ENCODE measurements at regions not wholly inside any gene's neighbourhood (a gene's known extent, or its start where the extent isn't known, plus 50 kb on each side); places are given as distances from the start of the nearest gene placed in this dataset.

DNA sequence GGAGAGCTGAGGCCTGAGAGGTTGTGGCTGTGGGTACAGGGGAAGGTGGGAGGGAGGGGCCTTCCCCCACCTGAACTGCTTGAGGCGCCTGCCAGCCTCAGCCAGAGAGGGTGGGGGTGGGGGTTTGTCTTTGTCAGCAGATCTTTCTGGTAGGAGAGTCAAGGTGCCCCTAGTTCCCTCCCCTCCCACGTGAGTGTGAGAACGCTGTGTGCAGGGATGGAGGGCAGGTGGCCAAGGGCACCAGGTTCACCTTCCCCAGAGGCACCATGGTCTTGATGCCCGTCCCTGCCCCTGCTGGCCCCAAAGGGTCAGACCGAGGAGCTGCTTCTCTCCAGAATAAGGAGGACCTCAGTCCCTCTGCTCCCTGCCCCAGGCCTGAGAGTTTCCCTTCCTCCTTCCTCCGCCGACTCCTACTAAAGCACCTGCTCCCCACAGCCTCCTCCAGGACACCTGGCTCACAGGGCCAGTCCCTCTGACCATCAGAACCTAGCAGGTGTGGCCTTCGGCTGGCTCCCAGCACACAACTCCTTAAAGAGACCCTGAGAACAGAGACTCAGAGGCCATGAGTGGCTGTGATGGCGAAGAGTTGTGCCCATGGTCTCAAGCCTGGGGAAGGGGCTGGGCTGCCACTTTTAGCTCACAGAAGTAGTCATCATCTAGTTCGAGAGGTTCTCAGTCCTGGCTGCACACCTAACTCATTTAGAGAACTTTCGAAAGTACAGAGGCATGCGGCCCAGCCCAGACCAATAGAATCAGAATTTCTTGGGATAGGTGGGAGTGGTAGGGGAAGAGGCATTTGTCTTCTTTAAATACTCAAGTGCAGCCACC lies 113.2 kb upstream of the LHX1 start:
- Histone ChIP-seq H3K4me1 (ENCODE audit: insufficient read depth, low read length) (no peaks in the 10 kb centered on the region), H3K9me3 (ENCODE audit: low read depth, low read length) (no peaks in the 10 kb centered on the region), H3K27me3 (ENCODE audit: insufficient read depth, low read length) (peaks cover 3% of the 10 kb centered on the region), H3K4me3 (ENCODE audit: low read length) (no peak overlapping the region)

DNA sequence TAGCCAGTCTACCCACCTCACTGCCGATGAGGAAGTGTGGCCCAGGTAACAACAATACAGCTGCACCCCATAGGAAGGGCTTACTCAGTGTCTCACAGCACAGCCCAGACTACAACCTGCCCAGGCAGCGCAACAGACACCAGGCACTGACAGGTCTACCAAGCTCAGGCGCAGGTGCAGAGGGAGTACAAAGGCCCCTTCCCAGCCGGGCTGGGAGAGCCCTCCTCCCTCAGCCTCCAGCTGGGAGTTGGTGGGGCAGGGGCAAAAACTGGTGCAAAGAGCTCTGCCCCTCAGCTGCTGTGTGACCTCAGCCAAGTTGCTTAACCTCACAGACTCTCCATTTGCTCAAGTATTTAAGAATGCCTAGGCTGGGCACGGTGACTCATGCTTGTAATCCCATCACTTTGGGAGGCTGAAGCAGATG lies 112.6 kb upstream of the LHX1 start:
- H3K4me3 ChIP-seq (ENCODE audit: low read length), result no peak overlapping the region
- no peaks in the 10 kb centered on the region for H3K4me1 ChIP-seq (ENCODE audit: insufficient read depth, low read length)
- no peaks in the 10 kb centered on the region for H3K9me3 ChIP-seq (ENCODE audit: low read depth, low read length)
- peaks cover 3% of the 10 kb centered on the region for H3K27me3 ChIP-seq (ENCODE audit: insufficient read depth, low read length)

DNA sequence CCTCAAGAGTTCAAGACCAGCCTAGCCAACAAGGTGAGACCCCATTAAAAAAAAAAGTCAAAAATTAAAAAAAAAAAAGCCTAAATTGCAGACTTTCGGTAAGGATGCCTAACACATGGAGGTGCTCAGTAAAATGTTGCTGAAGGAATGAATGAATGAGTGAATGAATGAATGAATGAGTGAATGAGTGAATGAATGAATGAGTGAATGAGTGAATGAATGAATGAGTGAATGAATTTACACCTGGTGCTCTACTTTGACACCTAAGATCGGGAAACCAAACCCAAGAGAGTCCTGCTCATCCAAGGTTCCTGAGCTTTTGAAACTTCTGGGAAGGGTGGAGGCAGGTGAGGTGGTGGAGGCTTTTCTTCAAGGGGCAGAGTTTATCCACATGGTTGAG lies 112.2 kb upstream of the LHX1 start:
- Histone ChIP-seq H3K9me3 (ENCODE audit: low read depth, low read length) (no peaks in the 10 kb centered on the region), H3K27me3 (ENCODE audit: insufficient read depth, low read length) (peaks cover 3% of the 10 kb centered on the region), H3K4me3 (ENCODE audit: low read length) (no peak overlapping the region), H3K4me1 (ENCODE audit: insufficient read depth, low read length) (no peaks in the 10 kb centered on the region)

DNA sequence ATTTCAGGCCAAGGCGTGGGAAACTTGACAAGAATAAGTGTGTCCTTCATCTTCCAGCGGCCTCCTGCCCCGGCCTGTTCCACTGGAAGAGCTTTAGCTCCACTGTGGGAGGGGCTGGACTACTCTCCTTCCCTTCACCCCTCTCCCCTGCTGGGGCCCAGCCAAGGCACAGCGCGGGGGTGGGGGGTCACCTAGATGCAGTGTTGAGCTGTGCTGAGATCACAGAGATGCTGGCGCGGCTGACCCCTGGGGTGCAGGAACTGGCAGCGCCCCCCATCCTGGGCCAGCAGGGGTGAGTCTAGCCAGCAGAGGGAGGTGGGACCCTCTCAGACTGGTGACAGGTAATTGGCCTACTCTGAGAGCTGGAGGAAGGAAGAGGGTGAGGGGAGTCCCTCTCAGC lies 111.8 kb upstream of the LHX1 start:
- Histone ChIP-seq H3K4me3 (ENCODE audit: low read length) (no peak overlapping the region), H3K27me3 (ENCODE audit: insufficient read depth, low read length) (peaks cover 3% of the 10 kb centered on the region), H3K9me3 (ENCODE audit: low read depth, low read length) (no peaks in the 10 kb centered on the region), H3K4me1 (ENCODE audit: insufficient read depth, low read length) (no peaks in the 10 kb centered on the region)

DNA sequence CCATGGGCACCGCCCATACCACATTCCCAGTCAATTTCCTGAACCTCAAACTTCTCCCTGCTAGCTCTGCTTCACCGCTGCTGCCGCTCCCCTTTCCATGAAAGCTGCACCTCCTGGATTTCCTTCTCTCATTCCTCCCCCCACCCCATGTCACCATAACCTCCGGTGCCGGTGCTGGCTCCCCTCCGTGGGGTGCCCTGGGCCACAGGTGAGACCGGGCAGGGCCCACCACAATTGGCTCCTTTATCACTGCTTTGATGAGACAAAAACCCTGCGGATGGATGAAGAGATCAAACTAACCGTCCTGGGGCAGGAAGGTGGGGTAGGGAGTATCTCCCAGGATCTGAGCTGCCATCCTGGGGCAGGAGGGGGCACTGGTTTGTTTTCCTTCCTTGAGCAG lies 111.3 kb upstream of the LHX1 start:
- peaks cover 3% of the 10 kb centered on the region for H3K27me3 ChIP-seq (ENCODE audit: insufficient read depth, low read length)
- no peaks in the 10 kb centered on the region for H3K4me1 ChIP-seq (ENCODE audit: insufficient read depth, low read length)
- no peak overlapping the region for H3K4me3 ChIP-seq (ENCODE audit: low read length)
- H3K9me3 ChIP-seq (ENCODE audit: low read depth, low read length), result no peaks in the 10 kb centered on the region

DNA sequence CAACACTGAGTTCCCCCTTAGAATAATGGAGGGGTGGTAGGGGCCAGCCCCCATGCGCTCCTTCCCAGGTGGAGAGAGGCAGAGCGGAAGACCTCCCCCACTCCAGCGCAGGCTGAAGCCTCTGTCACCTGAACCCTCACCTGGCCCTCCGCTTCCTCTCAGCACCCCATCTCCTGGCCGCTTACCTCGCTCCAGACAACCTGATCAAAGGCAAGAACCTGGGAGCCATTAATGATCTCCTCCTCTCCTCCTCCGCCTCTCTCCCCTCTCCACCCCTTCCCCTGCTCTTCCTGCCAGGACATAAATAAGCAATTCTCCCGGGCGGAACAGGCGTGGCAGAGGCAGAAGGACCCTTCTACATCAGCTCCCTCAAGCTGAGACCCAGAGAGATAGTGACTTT lies 110.2 kb upstream of the LHX1 start:
- H3K27me3 ChIP-seq (ENCODE audit: insufficient read depth, low read length), result peaks cover 3% of the 10 kb centered on the region
- H3K9me3 ChIP-seq (ENCODE audit: low read depth, low read length), result no peaks in the 10 kb centered on the region
- no peak overlapping the region for H3K4me3 ChIP-seq (ENCODE audit: low read length)
- H3K4me1 ChIP-seq (ENCODE audit: insufficient read depth, low read length), result no peaks in the 10 kb centered on the region

DNA sequence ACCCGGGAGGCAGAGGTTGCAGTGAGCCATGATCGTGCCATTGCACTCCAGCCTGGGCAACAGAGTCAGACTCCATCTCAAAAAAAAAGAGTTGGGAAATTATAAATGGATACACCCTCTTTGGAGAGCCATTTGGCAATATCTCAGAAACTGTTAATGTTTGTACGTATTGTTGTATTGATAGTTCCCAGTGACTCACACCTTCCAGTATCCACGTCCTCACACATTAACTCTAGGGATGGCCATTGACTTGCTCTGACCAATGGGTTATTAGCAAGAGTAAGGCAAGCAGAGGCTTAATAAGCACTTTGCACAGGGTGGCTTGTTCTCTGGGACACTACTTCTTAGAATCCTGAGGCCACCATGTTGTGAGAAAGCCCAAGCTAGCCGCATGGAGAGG lies 107.6 kb upstream of the LHX1 start:
- Histone ChIP-seq H3K27me3 (ENCODE audit: insufficient read depth, low read length) (peaks cover 3% of the 10 kb centered on the region), H3K4me3 (ENCODE audit: low read length) (no peak overlapping the region), H3K9me3 (ENCODE audit: low read depth, low read length) (no peaks in the 10 kb centered on the region), H3K4me1 (ENCODE audit: insufficient read depth, low read length) (no peaks in the 10 kb centered on the region)

DNA sequence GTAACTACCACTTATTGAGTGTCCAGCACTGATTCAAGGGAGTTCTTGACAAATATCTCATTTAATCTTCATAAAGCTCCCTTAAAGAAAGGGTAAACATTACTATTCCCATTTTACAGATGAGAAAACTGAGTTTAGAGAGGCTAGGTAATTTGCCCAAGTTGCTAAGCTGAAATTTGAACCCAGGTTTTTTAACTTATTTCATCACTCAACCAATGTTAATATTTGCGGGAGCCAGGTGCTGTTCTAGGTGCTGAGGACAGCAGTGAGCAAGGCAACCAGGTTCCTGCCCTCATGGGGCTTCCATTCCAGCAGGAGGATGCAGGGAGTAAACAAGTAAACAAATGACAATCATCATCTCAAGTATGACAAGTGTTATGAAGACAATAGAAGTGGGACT lies 104.0 kb upstream of the LHX1 start:
- Histone ChIP-seq H3K27me3 (ENCODE audit: insufficient read depth, low read length) (no peaks in the 10 kb centered on the region), H3K9me3 (ENCODE audit: low read depth, low read length) (no peaks in the 10 kb centered on the region), H3K4me1 (ENCODE audit: insufficient read depth, low read length) (no peaks in the 10 kb centered on the region), H3K4me3 (ENCODE audit: low read length) (no peak overlapping the region)

DNA sequence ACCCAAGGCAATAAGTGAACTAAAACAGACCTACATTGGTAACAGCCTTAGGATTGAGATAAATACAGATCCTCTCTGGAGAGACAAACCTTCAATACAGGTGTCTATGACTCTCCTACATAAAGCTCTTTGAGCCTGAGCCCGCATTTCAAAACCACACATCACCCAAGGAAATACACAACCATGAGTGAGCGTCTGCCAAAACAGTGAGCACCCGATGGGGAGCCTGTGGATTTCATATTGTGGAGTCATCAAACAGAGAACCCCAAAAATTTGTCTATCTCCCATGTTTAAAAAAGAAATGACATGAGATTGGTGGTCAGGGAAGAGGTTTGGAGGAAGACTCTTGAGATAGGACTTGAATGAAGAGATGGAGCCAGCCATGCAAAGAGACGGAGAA lies 102.2 kb upstream of the LHX1 start:
- no peak overlapping the region for H3K4me3 ChIP-seq (ENCODE audit: low read length)
- H3K4me1 ChIP-seq (ENCODE audit: insufficient read depth, low read length), result no peaks in the 10 kb centered on the region
- H3K27me3 ChIP-seq (ENCODE audit: insufficient read depth, low read length), result no peaks in the 10 kb centered on the region
- no peaks in the 10 kb centered on the region for H3K9me3 ChIP-seq (ENCODE audit: low read depth, low read length)

DNA sequence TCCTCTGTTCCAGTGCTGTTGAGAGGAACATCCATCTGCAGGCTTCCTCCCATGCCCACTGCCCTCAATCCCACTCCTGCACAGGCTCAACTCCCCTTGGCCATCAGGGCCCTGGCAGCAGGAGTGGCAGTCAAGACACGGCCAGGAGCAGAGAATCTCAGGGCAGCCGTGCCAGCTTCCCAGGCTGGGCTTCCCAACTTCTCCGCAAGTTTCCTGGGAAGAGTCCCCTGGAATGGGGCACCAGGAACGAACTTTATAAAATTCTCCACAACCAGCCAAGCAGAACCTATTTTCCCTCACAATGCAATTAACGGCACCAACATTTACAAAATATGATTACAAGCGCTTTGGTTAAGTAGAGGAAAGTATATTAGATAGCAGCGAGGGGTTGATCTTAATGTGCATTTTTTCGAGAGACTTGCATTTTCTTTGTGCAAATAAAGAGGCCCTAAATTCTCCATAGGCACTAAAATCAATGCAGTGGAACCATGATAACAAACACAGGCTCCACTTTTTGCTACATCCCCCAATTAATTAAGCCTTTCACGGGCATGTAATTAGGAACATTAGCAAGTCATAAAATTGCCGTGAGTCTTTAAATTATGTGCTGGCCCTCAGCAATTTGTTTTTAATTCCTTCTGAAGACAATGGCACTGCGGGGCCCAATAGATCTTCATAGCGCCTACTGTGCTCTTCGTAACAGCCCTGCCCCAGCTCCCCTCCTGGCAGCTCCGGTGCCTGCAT lies 99.9 kb upstream of the LHX1 start:
- H3K27me3 ChIP-seq (ENCODE audit: insufficient read depth, low read length), result no peaks in the 10 kb centered on the region
- no peak overlapping the region for H3K4me3 ChIP-seq (ENCODE audit: low read length)
- no peaks in the 10 kb centered on the region for H3K4me1 ChIP-seq (ENCODE audit: insufficient read depth, low read length)
- H3K9me3 ChIP-seq (ENCODE audit: low read depth, low read length), result no peaks in the 10 kb centered on the region

DNA sequence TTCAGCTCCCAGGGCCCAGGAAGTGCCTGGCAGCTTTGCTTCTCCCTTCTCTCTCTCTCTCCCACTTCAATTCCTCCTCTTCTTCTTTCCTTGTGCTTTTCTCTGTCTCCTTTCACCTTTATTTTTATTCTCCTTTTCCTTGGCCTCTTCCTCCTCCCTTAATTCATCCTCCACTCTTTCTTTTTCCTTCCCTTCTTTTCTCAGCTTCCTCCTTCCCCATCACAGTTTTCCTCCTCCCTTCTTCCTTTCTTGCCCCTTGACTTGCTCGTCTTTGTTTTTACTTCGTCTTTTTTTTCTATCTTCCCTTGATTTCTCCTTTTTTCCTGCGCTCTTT lies 99.4 kb upstream of the LHX1 start:
- H3K27me3 ChIP-seq (ENCODE audit: insufficient read depth, low read length), result no peaks in the 10 kb centered on the region

DNA sequence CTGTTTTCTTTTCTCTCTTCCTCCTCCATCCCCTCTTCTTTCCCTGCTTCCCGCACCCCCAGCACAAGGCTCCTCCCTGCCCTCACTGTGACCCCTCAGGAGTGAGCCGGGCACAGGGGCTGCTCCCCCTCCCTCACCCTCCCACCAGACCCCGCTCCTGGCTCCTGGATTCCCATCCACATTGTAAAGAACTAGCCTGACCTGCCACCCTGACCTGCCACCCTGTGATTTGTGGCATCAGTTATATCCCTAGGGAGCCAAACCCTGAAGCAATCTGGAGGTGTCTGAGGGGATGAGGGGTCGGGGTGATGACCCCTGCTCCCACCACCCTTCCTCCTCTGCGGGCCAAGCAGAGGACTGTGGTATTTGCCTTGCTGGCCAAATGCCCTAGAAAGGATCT lies 98.0 kb upstream of the LHX1 start:
- H3K9me3 ChIP-seq (ENCODE audit: low read depth, low read length), result no peaks in the 10 kb centered on the region
- H3K27me3 ChIP-seq (ENCODE audit: insufficient read depth, low read length), result no peaks in the 10 kb centered on the region
- no peak overlapping the region for H3K4me3 ChIP-seq (ENCODE audit: low read length)
- no peaks in the 10 kb centered on the region for H3K4me1 ChIP-seq (ENCODE audit: insufficient read depth, low read length)

More for the DNA sequence above, 99.4 kb upstream of the LHX1 start:
- no peak overlapping the region for H3K4me3 ChIP-seq (ENCODE audit: low read length)
- no peaks in the 10 kb centered on the region for H3K9me3 ChIP-seq (ENCODE audit: low read depth, low read length)
- H3K4me1 ChIP-seq (ENCODE audit: insufficient read depth, low read length), result no peaks in the 10 kb centered on the region

DNA sequence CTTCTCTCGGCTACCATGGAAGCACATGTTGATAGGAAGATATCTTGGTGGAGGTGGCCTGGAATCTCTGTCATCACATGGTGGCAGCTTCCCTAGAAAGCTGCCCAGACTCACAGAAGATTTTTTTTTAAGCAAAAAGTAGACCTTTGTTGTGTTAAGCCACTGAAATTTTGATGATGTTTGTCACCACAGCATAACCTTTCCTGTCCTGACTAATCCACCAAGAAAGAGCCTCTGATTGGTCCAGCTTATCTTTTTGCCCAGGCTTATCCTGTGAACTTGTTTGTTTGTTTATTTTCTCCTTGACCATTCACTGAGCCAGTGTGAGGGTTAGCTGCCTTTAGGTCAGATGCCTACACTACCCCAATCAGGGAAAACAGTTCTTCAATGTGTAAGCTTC lies 96.5 kb upstream of the LHX1 start:
- H3K27me3 ChIP-seq (ENCODE audit: insufficient read depth, low read length), result no peaks in the 10 kb centered on the region
- no peak overlapping the region for H3K4me3 ChIP-seq (ENCODE audit: low read length)
- H3K9me3 ChIP-seq (ENCODE audit: low read depth, low read length), result no peaks in the 10 kb centered on the region
- no peaks in the 10 kb centered on the region for H3K4me1 ChIP-seq (ENCODE audit: insufficient read depth, low read length)

DNA sequence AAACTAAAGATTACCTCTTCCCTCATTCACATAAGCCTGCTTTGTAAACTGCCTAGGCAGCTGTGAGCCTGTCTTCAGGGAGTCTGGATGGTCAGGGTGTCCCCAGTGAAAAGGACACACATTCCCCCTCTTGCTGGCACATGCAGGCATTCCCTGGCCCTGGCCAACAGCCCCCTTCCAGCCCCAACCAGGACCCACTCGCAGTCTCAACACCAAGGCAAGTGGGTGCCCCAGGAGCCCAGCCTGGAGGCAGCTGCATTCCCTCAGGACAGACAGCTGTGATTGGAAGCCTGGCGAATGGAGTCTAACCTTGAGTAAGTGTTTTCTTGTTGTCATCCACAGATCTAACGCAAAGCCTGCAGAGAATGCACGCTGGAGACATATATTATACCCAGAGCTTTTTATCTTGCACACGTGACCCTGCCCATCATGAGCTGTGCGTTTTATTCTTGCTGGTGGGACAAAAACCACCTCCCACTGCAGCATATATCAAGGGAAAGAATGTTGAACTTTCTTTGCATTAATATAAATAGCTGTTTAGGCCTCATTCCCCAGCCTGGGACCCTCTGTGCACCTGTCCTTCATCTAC lies 95.0 kb upstream of the LHX1 start:
- Histone ChIP-seq H3K4me1 (ENCODE audit: insufficient read depth, low read length) (no peaks in the 10 kb centered on the region), H3K27me3 (ENCODE audit: insufficient read depth, low read length) (no peaks in the 10 kb centered on the region), H3K4me3 (ENCODE audit: low read length) (no peak overlapping the region), H3K9me3 (ENCODE audit: low read depth, low read length) (no peaks in the 10 kb centered on the region)

DNA sequence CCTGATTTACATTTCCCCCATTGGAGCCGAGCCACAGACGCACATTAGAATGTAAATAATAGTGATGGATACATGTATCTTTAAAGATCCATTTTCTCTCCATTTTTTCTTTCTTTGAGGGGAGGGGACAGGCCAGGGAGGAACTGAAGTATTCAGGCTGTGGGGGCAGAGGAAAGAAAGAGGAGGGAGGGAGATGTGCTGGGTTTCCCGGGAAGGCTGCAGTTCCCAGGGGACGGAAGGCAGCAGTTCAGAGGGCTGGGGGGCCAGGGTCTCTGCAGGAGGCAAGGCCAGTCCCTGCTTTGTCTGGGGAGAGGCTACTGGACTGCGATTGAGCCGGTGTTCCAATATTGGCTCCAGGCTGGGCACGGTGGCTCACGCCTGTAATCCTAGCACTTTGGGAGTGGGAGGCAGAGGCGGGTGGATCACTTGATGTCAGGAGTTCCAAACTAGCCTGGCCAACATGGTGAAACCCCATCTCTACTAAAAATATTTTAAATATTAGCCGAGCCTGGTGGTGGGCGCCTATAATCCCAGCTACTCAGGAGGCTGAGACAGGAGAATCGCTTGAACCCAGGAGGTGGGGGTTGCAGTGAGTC lies 94.2 kb upstream of the LHX1 start:
- H3K4me1 ChIP-seq (ENCODE audit: insufficient read depth, low read length), result no peaks in the 10 kb centered on the region
- H3K4me3 ChIP-seq (ENCODE audit: low read length), result no peak overlapping the region
- no peaks in the 10 kb centered on the region for H3K27me3 ChIP-seq (ENCODE audit: insufficient read depth, low read length)
- H3K9me3 ChIP-seq (ENCODE audit: low read depth, low read length), result no peaks in the 10 kb centered on the region

All from mononuclear cell (primary cell).